ENCODE measurements at regions not wholly inside any gene's neighbourhood (a gene's known extent, or its start where the extent isn't known, plus 50 kb on each side); places are given as distances from the start of the nearest gene placed in this dataset.

GRCh38 chr14:98293576-98293975, 978.4 kb downstream of the BCL11B start:
- no peak for TF ChIP-seq ZNF792 (tag by site-specific recombination; IDR thresholded peaks at IDR 0.05)
- no peak for TF ChIP-seq ZNF555 (tag by site-specific recombination; conservative IDR thresholded peaks at IDR 0.05)
- Histone ChIP-seq H3K27ac (ENCODE audit: extremely low read depth, low read depth, low read length) (no peak overlapping the region), H3K9me3 (ENCODE audit: control insufficient read depth, insufficient read depth, low read depth, low read length) (no peaks in the 10 kb centered on the region), H3K4me1 (ENCODE audit: control insufficient read depth, insufficient read depth, low read length) (no peaks in the 10 kb centered on the region), H3K36me3 (ENCODE audit: control insufficient read depth in 2 of 2, insufficient read depth in 1 of 2, low read length in 2 of 2) (no peaks in the 10 kb centered on the region), H3K4me3 (ENCODE audit: low read depth, low read length) (no peak overlapping the region)
- ChIA-PET CTCF (no interaction called here), POLR2A (no interaction called here)

DNA sequence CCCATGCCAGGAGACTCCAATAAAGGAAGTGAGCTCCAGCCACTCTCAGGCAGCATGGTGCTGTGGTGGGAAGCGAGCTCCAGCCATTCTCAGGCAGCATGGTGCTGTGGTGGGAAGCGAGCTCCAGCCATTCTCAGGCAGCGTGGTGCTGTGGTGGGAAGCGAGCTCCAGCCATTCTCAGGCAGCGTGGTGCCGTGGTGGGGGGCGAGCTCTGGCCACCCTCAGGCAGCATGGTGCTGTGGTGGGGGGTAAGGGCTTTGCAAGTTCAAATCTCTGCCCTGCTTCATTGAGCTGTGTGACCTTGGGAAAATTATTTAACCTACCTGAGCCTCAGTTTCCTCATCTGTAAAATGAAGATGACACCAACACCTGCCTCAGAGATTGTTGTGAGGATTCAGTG, 975.1 kb downstream of the BCL11B start:
- no peaks in the 10 kb centered on the region for H3K9me3 ChIP-seq (ENCODE audit: control insufficient read depth, insufficient read depth, low read depth, low read length)
- H3K4me3 ChIP-seq (ENCODE audit: low read depth, low read length): no peak overlapping the region
- no peaks in the 10 kb centered on the region for H3K36me3 ChIP-seq (ENCODE audit: control insufficient read depth in 2 of 2, insufficient read depth in 1 of 2, low read length in 2 of 2)
- ChIA-PET CTCF (no interaction called here), POLR2A (no interaction called here)
- H3K4me1 ChIP-seq (ENCODE audit: control insufficient read depth, insufficient read depth, low read length): no peaks in the 10 kb centered on the region
- TF ChIP-seq OVOL3 (tag by site-specific recombination; IDR thresholded peaks at IDR 0.05) (no peak), ZNF518A (tag by site-specific recombination; conservative IDR thresholded peaks at IDR 0.05; ENCODE audit: low read depth) (no peak), ZNF324 (tag by site-specific recombination; IDR thresholded peaks at IDR 0.05) (no peak), ZNF521 (tag by site-specific recombination; IDR thresholded peaks at IDR 0.05) (no peak), ZNF37A (tag by site-specific recombination; IDR thresholded peaks at IDR 0.05) (no peak), ZNF660 (tag by site-specific recombination; IDR thresholded peaks at IDR 0.05) (no peak), ZNF571 (tag by site-specific recombination; IDR thresholded peaks at IDR 0.05) (no peak), ZNF621 (tag by site-specific recombination; IDR thresholded peaks at IDR 0.05) (no peak), ZNF121 (tag by site-specific recombination; IDR thresholded peaks at IDR 0.05) (no peak), ZNF16 (tag by site-specific recombination; IDR thresholded peaks at IDR 0.05; ENCODE audit: low read depth) (no peak), PBX3 (CRISPR knock-in tag; IDR thresholded peaks at IDR 0.05) (no peak), ZNF664 (tag by site-specific recombination; IDR thresholded peaks at IDR 0.05) (no peak), ZNF548 (tag by site-specific recombination; IDR thresholded peaks at IDR 0.05) (no peak)
- TF ChIP-seq, protein P1, sequence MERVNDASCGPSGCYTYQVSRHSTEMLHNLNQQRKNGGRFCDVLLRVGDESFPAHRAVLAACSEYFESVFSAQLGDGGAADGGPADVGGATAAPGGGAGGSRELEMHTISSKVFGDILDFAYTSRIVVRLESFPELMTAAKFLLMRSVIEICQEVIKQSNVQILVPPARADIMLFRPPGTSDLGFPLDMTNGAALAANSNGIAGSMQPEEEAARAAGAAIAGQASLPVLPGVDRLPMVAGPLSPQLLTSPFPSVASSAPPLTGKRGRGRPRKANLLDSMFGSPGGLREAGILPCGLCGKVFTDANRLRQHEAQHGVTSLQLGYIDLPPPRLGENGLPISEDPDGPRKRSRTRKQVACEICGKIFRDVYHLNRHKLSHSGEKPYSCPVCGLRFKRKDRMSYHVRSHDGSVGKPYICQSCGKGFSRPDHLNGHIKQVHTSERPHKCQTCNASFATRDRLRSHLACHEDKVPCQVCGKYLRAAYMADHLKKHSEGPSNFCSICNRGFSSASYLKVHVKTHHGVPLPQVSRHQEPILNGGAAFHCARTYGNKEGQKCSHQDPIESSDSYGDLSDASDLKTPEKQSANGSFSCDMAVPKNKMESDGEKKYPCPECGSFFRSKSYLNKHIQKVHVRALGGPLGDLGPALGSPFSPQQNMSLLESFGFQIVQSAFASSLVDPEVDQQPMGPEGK (tag by site-specific recombination; IDR thresholded peaks at IDR 0.05): no peak
- TF ChIP-seq, protein P2, sequence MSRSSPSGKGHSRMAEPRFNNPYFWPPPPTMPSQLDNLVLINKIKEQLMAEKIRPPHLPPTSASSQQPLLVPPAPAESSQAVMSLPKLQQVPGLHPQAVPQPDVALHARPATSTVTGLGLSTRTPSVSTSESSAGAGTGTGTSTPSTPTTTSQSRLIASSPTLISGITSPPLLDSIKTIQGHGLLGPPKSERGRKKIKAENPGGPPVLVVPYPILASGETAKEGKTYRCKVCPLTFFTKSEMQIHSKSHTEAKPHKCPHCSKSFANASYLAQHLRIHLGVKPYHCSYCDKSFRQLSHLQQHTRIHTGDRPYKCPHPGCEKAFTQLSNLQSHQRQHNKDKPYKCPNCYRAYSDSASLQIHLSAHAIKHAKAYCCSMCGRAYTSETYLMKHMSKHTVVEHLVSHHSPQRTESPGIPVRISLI (tag by site-specific recombination; IDR thresholded peaks at IDR 0.05): no peak
- TF ChIP-seq, protein P3, sequence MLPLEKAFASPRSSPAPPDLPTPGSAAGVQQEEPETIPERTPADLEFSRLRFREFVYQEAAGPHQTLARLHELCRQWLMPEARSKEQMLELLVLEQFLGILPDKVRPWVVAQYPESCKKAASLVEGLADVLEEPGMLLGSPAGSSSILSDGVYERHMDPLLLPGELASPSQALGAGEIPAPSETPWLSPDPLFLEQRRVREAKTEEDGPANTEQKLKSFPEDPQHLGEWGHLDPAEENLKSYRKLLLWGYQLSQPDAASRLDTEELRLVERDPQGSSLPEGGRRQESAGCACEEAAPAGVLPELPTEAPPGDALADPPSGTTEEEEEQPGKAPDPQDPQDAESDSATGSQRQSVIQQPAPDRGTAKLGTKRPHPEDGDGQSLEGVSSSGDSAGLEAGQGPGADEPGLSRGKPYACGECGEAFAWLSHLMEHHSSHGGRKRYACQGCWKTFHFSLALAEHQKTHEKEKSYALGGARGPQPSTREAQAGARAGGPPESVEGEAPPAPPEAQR (tag by site-specific recombination; IDR thresholded peaks at IDR 0.05): no peak
- TF ChIP-seq, protein P4, sequence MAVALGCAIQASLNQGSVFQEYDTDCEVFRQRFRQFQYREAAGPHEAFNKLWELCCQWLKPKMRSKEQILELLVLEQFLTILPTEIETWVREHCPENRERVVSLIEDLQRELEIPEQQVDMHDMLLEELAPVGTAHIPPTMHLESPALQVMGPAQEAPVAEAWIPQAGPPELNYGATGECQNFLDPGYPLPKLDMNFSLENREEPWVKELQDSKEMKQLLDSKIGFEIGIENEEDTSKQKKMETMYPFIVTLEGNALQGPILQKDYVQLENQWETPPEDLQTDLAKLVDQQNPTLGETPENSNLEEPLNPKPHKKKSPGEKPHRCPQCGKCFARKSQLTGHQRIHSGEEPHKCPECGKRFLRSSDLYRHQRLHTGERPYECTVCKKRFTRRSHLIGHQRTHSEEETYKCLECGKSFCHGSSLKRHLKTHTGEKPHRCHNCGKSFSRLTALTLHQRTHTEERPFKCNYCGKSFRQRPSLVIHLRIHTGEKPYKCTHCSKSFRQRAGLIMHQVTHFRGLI (tag by site-specific recombination; IDR thresholded peaks at IDR 0.05): no peak
- H3K27ac ChIP-seq (ENCODE audit: extremely low read depth, low read depth, low read length): no peak overlapping the region
